Gastrocnemius medialis (tissue), 4 donors: ENCODE measurements at regions not wholly inside any gene's neighbourhood (a gene's known extent, or its start where the extent isn't known, plus 50 kb on each side); places are given as distances from the start of the nearest gene placed in this dataset.

ENCODE experiments used
- CTCF ChIP-seq, 5 experiments: fragments of 450-650 bp in 3 of 5; fragments of 200-600 bp in 2 of 5; sonication (generic) in 2 of 5; IDR thresholded peaks in 4 of 5; conservative IDR thresholded peaks in 1 of 5; 1 replicate in 4 of 5; 2 replicates in 1 of 5; pipeline ENCODE4 v1.5.1; 2016 to 2019; ENCODE audit warnings: antibody characterized with exemption in 5 of 5, mild to moderate bottlenecking in 3 of 5, moderate library complexity in 3 of 5
- POLR2A ChIP-seq, 2 donors: fragments of 450-650 bp; IDR thresholded peaks; one replicate each; pipeline ENCODE4 v1.6.1; 2017; ENCODE audit warnings: antibody characterized with exemption in 2 of 2, mild to moderate bottlenecking in 2 of 2, moderate library complexity in 2 of 2

GRCh38 chr5:72623323-72623722 is 116.1 kb upstream of the ZNF366 start:
- TF ChIP-seq CTCF (IDR thresholded peaks at IDR 0.05 in 4 of 5, conservative IDR thresholded peaks at IDR 0.05 in 1 of 5): no peak
- no peak for TF ChIP-seq POLR2A (IDR thresholded peaks at IDR 0.05)
